ENCODE measurements at regions not wholly inside any gene's neighbourhood (a gene's known extent, or its start where the extent isn't known, plus 50 kb on each side); places are given as distances from the start of the nearest gene placed in this dataset.
A peak's percentile ranks its signal among the peaks of the same experiment; 100 is the strongest.

GRCh38 chr6:43980004-43980795 is 147.1 kb downstream of the MRPL14 start:
- DNase-seq: no peak

DNA sequence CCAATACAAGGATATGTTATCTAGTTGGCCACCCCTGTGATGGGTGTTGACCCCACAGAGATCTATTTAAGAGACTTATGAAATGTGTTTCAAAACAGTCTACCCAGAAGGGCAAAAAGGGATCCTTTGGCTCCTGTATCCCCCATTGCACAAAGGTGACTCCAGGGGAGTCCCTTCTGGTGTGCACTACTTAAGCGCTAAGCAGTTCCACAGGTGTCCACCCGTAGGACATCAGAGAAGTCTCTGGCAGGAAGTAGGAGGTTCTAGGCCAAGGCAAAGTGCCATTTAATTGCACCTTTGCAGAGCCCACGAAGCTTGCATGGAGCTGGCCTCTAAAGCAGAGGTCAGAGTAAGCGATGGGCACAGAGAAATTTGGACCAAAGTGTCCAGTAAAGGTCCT is 147.7 kb downstream of the MRPL14 start:
- no peak for DNase-seq

DNA sequence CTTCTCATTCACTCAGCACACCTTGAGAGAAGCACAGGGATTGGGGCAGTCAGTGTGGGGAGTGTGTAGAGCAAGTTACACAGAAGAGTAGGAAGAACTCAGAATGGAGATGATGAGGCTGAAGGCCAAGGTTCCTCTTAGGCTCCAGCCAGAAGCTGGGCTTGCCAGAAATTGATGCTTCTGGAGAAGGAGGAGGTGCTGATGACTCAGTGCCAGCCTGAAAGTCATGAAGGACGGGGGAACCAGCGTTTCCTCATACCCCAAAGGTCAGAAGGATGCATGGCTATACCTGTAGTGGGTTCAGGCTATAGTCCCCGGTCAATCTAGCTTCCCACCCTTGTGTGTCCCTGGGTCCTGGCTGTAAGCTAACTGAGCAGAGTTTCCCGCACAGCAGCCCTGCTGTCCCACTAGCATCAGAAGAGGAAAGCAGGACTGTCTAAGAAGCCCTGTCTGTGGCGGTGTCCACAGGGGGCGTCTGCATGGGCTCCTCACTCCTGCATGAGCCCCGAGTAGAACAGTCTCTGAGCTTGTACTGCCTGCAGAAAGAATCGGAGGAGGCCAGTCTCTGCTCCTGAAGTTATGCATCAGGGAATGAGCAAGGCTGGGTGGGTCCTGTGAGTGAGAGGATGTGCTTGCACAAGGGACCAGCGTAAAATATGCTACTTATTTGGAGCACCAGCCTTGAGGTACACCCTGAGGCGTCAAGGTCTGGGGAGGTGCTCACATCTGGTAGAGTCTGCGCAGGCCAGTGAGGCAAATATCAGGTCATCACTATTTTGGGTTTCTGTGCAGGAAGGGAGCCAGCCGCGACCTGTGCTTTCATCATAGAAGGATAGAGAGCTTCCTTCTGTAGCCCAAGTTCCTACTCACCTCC is 148.5 kb downstream of the MRPL14 start:
- no peak for DNase-seq

DNA sequence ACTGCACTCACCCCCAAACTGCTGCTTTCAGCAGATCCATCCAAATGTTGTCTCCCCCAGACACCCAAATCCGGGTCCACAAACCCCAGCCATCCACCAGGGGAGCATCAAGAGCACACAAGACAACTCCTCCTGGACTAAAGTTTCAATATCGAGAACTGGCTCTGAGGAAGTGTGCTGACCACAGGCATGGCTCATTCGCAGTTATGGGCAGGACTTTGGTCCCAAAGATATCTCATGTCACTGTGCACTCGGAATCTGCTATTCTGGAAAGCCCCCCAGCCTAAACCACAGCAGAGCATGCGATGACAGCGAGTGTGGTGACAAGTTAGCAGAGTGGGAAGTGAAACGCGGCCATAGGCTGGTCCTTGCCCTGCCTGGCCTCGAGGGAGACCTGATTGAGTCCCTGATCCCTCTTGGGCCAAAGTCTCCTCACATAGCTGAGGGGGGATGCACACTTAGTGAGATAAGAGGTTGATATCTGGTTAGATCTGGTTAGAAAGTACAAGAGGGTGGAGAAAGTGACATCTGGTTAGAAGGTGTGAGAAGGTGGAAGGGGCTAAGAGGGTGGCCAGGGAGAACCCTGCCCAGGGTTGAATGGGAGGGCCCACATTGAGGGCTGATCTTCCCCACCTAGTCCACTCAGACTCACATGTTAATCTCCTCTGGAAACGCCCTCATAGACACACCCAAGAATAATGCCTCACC is 149.7 kb downstream of the MRPL14 start:
- DNase-seq: no peak

DNA sequence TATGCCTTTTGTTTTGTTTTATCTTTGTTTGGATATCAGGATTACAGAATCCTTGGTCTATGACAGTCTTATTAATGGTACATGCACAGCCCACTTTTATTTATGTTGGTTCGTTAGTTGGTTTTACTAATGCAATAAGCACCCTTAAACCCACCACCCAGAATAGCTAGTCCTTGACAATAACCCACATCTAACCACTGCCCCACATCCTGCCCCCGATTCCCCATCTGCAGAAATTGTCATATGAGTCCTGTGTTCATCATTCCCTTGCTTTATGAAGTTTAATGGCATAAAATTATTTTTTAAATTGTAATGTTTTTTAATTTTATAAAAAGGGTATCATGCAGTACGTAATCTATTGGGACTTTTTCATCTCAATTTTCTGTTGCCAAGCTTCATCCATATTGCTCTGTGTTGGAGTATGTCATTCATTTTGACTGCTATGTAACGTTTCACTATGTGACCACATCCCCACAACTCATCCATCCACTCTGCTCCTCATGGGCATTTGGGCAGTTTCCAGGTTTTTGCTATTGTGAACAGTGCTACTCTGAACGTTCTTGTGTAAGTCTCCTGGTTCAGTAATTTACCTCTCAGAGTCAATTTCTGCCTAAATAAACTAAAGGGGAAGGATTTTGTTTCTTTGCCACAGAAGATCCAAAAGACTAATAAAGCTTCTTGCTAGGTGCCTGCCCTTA is 150.4 kb downstream of the MRPL14 start:
- DNase-seq: no peak

DNA sequence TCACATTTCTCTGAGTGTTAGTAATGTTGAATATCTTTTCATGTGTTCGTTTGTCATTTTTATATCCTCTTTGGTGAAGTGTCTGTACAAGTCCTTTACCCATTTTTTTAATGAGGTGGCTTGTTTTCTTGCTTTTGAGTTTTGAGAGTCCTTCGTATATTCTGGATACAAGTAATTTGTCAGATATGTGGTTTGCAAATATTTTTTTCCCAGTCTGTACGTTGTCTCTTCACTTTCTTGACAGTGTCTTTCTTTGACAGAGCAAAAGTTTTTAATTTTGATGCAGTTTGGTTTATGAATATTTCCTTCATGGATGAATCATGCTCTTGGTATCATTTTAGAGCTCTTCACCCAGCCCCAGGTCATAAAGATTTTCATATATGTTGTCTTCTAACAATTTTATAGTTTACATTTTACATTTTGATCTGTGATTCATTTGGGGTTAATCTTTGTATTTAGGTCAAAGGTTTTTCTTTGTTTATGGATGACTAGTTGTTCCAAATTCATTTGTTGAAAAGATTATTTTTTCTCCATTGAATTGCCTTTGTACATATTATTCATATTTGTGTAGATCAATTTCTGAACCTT is 152.5 kb downstream of the MRPL14 start:
- DNase-seq: no peak

DNA sequence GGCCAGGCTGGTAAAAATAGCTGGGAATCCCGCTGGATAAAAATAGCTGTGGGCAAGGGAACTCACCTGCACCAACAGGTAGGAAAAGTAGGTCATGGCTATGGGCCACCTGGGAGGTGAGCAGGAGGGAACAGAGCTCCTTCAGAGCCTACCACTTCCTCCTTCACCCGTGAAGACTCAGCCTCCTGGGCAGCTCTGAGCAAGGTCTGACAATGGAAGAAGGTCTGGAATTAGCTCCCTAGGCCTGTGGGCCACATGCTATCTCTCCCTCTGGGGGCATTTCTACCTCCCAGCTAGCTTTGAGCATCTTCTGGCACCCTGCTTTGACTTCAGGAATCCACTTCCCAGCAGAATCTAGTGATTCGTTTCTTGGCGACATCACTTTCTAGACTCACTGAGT is 153.9 kb downstream of the MRPL14 start:
- DNase-seq: no peak

- DNase-seq: peak; percentile 65
Observed at GRCh38 chr6:43972913-43973300, 154.3 kb downstream of the MRPL14 start.

DNA sequence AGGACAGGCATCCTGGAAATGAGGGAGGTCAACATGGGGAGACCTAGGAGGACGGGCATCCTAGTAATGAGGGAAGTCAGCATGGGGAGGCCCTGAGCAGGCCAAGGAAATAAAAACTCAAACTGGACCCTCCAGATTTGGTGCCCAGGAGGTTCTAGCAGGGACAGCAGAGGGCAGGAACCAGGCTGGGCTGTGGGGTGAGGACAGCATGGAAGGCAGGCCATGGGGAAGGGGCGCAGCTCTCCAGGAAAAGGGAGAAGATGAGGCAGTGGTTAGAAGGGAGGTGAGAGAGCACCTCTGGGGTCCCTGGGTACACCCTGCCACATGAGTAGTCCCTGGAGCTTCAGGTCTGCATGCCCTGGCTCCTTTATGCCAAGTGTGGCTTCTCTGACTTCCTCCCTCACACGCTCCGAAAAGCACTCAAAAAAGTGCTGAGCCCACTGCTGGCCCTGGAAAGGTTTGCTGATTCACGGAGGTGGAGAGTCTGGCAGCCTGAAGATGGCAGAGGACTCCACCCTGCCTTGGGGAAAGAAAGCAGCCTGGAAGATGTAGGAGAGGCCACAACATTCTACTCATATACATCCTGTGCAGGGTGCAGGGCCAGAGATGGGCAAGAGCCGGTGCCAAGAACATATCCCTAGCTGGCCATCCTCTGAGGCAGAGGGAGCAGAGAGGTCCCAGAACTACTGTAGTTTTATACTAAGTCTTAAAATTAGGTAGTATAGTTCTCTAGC is 154.9 kb downstream of the MRPL14 start:
- no peak for DNase-seq

DNA sequence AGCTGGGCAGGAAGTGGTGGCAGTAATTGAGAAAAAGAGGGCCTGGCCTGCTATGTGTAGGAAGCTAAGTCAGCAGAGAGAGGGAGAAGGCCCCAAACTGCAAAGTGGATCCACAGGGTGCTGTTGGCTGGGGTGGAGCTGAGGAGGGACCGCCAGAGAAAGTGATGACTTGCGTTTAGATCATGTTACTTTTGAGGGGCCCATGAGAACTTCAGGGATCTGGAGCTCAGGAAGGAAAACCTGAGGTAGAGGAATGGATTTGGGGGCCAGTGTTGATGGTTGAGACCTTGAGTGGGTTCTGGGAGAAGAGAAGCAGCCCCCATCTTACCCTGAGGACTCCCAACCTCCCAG is 155.5 kb downstream of the MRPL14 start:
- DNase-seq: no peak

DNA sequence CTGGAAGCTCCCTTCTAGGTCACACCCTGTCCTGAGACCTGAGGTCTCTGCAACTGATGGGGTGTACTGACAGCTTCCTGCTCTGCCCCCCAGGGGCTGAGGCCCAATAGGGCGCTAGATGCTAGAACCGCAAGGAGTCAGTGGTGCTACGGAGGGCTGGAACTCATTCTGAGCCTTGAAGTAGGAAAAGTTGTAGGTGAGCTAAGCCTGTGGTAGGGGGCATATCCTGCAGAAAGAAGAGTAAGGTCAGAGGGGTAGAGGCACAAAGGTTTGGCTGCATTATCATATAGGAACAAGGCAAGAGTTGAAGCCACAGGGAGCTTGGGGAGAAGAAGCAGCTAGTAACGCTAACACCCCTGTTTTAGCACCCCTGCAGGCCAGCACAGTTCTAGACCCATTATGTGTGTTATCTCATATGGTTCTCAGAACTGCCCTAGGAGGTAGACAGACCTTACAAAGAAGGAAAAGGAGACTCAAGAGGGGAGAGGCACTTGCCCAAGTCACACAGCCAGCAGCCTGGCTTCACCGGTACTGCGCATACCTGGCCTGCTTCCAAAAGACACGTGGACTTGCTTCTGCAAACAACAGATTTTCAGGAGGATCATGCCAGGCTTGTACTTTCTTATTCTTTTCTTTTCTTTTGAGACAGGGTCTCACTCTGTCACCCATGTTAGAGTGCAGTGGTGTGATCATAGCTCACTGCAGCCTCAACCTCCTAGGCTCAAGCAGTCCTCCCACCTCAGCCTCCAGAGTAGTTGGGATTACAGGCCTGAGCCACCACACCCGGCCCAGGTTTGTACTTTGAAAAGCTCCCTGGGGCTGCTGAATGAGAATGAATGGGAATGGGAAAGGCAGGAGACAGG is 156.1 kb downstream of the MRPL14 start:
- no peak for DNase-seq

- no peak for DNase-seq
Observed at GRCh38 chr6:43970068-43970912, 157.0 kb downstream of the MRPL14 start.

DNA sequence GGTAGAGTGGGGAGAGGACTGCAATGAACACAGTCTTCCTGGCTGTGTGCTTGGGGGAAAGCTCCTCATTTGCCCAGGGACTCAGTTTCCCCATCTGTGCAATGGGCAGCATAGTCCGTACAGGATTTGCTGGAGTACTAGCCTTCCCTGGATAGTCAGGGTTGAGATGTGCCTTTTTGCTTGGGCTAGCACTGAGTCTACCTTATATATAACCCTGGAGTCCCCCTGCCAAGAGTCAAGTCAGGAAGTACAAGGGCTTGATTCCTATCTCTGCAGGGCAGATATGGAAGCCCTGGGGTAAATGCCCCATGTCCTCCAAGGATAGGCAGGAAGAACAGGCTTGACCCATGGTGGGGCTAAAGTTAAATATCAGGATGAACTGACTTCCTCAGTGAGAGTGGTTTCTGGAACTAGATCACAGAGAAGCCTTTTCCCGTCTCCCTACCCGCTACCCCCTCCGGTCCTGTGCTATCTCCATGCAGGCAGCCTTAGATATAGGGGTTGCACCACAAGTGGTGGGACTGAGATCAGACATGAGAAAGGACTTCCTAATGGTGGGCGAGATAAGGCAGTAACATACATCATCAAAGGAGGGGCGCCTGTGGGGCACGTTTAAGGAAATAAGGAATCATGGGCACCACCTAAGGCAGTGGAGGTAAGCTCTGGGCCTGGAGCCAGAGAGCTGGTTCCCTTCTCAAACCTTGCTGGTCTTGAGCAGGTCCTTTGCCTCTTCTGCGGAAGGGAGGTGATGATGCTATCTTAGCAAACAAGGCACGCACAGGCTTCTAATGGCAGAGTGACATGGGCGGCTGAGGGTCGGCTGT is 157.9 kb downstream of the MRPL14 start:
- DNase-seq: no peak

DNA sequence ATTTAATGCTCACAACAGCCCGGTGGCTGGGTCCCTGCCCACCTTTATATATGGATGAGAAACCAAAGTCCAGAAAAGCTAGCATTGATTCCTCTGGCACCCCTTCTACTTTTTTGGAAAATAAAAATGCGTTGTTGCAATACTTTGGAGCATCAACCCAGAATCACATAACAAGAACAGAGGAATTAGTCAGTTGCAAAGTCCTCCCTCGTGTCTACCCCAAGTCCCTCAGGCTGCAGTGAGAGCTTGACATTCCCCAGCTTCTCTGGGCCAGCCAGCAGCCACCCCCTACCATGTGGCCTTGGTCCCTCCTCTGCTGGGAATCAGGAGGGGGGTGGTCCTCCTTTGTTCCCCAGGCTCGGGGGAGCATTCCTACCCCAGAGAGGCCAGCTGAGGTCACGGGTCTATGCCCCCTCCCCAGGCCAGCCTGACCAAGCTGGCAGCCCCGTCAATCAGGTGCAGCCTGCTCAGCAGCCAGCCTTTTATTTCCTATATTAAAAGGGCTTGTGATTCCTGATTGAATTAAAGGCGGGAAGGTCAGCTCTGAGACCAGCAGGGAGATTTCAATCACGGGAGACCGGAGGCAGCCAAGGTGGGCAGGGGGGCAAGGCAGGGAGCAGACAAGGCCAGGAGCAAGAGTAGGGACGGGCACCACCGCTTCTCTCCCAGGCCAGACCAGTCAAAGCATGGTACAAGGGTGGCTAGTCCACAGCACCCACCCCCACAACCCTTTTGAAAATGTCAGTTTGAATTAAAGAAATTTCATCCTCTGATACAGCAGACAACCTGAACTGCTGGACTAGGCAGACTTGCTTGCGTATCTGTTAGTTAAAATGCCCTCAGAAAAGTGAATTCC is 158.9 kb downstream of the MRPL14 start:
- DNase-seq: peak; percentile 27

GRCh38 chr6:43967719-43968091 is 159.5 kb downstream of the MRPL14 start:
- DNase-seq: no peak

DNA sequence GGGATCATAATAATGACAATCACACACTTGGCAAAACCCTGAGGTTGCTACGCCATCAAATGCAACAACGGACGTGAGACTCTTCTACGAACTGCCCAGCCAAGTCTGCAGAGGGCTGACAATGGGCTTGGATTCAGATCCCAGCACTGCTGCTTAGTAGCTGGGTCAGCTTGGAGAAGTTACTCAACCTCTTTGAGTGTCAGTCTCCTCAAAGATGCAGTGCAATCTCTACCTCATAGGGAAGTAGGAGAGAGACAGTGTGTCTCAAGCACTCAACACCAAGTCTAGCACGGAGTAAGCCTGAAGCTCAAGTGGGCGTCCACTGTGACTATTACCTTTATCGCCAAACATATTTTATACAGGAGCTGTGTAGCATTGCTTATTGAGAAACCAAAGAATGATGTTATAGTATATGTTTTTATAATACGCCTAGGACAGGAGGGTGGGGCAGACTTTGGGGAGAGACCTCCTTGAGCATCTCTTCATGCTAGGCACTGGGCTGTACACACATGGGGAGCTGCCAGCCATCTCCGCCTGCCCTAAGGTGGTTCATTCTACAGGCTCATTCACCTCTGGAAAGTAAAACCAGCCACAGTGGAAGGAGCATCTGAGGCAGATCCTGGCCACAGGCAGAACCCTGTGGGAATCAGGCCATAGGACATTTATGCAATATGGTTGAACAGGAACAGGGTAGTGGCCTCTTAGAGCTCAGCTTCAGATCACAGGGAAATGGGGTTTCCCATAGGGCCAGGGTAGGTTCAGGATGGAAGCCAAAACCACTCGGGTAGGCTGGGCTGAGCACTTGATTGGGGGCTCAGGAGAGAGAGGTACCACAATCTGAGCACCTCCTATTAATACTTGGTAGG is 160.2 kb downstream of the MRPL14 start:
- DNase-seq: no peak

GRCh38 chr6:43966374-43966658 is 160.9 kb downstream of the MRPL14 start:
- no peak for DNase-seq
